ENCODE measurements at regions not wholly inside any gene's neighbourhood (a gene's known extent, or its start where the extent isn't known, plus 50 kb on each side); places are given as distances from the start of the nearest gene placed in this dataset.

DNA sequence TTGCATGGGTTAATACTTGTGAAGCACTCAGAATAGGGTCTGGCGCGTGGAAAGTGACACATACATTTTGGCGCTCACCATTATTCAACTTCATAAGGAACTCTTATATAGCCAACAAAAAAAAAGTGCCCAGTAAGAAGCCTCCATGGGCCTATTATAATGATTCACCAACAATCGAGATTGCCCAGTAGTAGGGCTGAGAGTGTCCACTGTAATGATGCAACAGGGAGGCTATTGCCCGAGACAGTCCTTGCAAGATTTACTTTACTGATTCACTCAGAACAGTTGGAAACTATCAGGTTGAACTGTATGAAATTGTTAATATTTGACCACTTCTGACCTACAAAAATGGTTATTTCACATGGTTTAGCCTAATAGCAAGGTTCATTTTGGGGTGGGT is 86.0 kb downstream of the PJA1 start:
- Mint-ChIP-seq H3K9me3 (no peaks in the 10 kb centered on the region), H3K36me3 (ENCODE audit: low read depth) (no peaks in the 10 kb centered on the region), H3K27ac (no peak overlapping the region), H3K27me3 (no peaks in the 10 kb centered on the region), H3K4me1 (no peaks in the 10 kb centered on the region), H3K4me3 (no peak overlapping the region)
- POLR2A ChIA-PET, result no interaction called here
- no peak for DNase-seq
- CTCF ChIA-PET, result no interaction called here

DNA sequence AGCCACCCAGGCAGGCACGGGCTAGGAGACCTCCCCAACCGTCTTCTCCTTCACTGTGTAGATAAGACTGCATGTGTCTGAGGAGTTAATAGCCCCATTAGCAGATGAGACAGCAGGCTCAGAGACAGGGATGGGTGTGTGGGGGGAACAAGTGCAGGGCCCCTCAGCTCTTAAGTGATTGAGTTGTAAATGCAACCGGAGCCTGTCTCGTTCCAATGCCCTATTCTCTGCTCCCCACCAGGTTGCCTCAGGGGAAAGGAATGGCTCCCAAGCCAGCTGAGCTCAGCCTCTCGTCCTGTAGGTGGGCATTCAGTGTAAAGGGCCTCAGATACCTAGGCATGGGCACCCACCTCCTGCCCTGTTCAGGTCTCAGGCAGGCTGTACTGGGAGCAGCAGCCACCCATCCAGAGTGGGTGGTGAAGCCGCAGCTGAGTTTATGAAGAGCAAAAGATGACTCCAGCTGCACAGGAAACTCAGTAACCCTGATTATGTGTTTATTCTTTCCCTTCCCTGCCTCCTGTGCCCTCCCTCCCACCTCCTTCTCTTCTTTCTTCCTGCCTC is 87.3 kb downstream of the PJA1 start:
- ChIA-PET POLR2A (no interaction called here), CTCF (interaction anchor here (1.0 to 1.5 kb wide), 2 partner anchors 10 to 17 kb away, joined by 3 to 4 read pairs; no protein-coding TSS in a partner anchor)
- Mint-ChIP-seq H3K27me3 (no peaks in the 10 kb centered on the region), H3K36me3 (ENCODE audit: low read depth) (no peaks in the 10 kb centered on the region), H3K27ac (peak overlapping the region; percentile 13), H3K4me3 (no peak overlapping the region), H3K4me1 (no peaks in the 10 kb centered on the region), H3K9me3 (no peaks in the 10 kb centered on the region)
- DNase-seq, result no peak

DNA sequence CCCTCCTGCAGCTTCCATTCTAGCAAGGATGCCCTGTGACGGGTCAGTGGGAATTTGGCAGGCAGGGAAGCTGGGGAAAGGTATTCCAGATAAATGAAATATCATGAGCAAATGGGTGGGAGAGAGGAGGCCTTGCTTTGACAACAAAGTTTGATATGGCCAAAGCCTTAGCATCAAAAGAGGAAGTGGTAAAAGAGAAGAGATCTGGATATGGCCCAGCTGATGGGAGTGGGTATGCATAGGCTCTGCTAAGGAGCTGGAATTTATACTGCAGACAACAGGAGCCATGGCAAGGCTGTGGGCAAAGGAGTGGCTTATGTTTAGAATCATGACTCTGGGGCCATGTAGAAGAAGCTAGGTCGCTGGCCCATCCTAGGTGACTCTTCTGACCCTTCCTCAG is 89.2 kb downstream of the PJA1 start:
- H3K27ac Mint-ChIP-seq, result no peak overlapping the region
- no peak overlapping the region for H3K4me3 Mint-ChIP-seq
- H3K4me1 Mint-ChIP-seq, result no peaks in the 10 kb centered on the region
- no peaks in the 10 kb centered on the region for H3K36me3 Mint-ChIP-seq (ENCODE audit: low read depth)
- H3K27me3 Mint-ChIP-seq, result no peaks in the 10 kb centered on the region
- CTCF ChIA-PET, result no interaction called here
- H3K9me3 Mint-ChIP-seq, result no peaks in the 10 kb centered on the region
- POLR2A ChIA-PET, result no interaction called here
- no peak for DNase-seq

DNA sequence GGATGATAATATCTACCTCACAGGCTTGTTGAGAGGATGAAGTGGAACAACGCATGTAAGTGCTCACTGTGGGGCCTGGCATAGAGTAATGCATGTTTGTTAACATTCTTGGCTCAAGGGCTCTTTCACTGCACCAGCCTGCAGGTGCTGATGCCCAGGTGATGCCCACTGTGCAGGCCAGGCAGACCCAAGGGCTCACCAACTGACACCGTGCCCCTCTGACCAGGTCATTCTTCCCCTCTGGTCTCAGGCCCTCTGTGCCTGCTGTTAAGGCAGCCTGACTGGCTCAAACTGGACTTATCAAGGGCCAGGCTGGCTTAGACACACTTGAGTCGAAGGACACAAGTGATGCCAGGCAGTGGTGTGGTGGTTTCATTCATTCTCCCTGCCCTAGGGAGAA is 90.5 kb downstream of the PJA1 start:
- POLR2A ChIA-PET, result no interaction called here
- CTCF ChIA-PET, result no interaction called here

DNA sequence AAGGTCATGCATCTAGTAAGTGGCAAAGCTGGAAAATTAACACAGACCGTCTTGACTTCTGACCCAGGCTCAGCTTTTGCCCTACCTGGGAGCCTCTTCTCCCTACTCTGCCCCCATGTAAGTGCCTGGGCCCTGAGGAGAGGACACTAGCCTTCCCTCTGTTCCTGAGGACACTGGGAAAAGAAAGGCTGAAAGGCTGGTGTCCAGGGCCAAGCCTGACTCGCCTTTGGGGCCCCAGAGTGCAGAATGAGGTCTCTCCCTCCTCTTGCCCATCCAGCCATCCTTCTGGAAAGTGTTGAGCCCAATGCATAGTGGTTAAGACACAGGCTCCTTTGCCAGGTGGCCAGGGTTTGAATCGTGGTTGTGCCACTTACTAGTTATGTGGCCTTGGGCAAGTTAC is 91.5 kb downstream of the PJA1 start:
- POLR2A ChIA-PET, result no interaction called here
- Mint-ChIP-seq H3K9me3 (no peaks in the 10 kb centered on the region), H3K27me3 (no peaks in the 10 kb centered on the region), H3K27ac (no peak overlapping the region), H3K36me3 (ENCODE audit: low read depth) (no peaks in the 10 kb centered on the region), H3K4me1 (no peaks in the 10 kb centered on the region), H3K4me3 (no peak overlapping the region)
- no peak for DNase-seq
- CTCF ChIA-PET, result no interaction called here

More for the DNA sequence above, 90.5 kb downstream of the PJA1 start:
- no peak overlapping the region for H3K4me3 Mint-ChIP-seq
- no peak overlapping the region for H3K27ac Mint-ChIP-seq
- no peaks in the 10 kb centered on the region for H3K9me3 Mint-ChIP-seq
- no peaks in the 10 kb centered on the region for H3K27me3 Mint-ChIP-seq
- DNase-seq, result no peak
- H3K4me1 Mint-ChIP-seq, result no peaks in the 10 kb centered on the region
- H3K36me3 Mint-ChIP-seq (ENCODE audit: low read depth), result no peaks in the 10 kb centered on the region

DNA sequence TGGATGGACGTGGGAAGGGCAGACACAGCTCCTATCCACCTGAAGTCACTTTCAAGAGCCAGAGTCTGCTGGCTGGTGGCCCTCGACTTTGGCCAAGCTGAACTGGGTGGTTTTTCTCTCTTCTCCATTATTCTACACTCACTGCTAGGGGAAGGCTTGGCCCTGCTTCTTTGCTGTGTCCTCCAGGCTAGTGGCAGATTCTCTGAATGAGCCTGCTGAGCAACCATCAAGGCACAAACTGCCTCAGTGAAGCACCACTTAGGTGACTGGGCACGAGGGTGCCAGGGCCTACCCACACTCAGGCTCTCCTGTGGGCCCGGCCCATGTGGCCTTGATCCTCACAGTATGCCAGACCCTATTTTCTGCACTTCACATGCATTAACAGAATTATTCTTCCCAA is 92.0 kb downstream of the PJA1 start:
- Mint-ChIP-seq H3K4me3 (no peak overlapping the region), H3K36me3 (ENCODE audit: low read depth) (no peaks in the 10 kb centered on the region), H3K27me3 (no peaks in the 10 kb centered on the region), H3K4me1 (no peaks in the 10 kb centered on the region), H3K9me3 (no peaks in the 10 kb centered on the region), H3K27ac (no peak overlapping the region)
- no peak for DNase-seq
- ChIA-PET CTCF (no interaction called here), POLR2A (no interaction called here)

DNA sequence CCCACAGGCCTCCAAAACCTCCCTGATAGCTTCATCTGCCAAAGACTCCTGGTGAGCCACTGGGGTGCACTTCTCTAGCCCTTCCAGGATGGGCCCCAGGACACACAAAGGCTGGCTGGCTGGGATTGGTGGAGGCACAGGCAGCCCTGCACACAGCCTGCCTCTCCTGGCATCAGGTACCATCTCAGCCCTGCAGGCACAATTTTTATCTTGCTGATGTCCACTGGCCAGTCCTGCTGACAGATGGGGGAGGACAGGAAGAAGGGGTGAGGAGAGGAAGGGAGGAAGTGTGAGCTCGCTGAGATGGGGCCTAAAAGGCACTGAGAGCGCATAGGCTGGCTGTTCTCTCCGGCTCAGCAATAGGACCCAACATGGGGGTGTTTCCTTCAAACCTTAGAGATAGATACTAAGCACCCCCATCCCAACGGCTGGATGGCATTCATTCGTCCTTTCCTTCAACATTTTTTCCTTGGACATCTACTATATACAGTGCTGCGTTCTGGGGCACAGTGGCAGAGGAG is 92.7 kb downstream of the PJA1 start:
- ChIA-PET POLR2A (no interaction called here), CTCF (no interaction called here)
- no peak for DNase-seq
- no peaks in the 10 kb centered on the region for H3K36me3 Mint-ChIP-seq (ENCODE audit: low read depth)
- H3K9me3 Mint-ChIP-seq, result no peaks in the 10 kb centered on the region
- H3K27me3 Mint-ChIP-seq, result no peaks in the 10 kb centered on the region
- H3K4me1 Mint-ChIP-seq, result no peaks in the 10 kb centered on the region
- H3K4me3 Mint-ChIP-seq, result no peak overlapping the region
- no peak overlapping the region for H3K27ac Mint-ChIP-seq

DNA sequence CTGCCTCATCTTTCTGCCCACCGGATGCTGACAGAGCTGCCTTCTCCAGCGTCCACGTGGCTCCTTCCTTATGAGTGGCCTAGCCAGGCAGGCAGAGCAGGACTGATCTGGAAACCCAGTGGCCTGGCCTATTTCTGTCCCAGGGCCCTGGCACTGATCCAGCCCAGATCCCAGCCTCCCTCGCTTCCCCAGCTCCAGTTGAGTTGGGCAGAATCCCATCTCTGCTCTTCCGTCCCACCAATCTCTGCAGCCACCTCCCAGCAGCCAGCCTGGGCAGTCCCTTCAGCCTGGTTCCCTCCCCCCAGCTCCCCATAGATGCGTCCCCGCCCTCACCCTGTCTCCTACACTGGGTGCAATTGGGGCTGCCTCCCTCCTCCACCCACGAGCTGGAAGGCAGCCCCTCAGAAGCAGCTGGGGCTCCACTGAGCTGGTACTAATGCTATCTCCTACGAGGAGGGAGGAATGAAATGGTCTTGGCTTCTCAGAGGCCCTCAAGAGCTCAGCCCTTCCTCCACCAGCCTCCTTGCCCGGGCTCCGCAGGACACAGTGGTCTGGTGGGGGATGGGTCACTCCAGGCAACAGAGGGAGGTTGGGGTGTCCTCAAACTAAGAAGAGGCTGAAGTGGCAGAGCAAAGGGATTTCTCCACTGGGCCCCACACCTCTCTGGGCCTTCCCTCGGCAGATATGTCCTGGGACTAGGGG is 94.2 kb downstream of the PJA1 start:
- CTCF ChIA-PET, result no interaction called here
- H3K27me3 Mint-ChIP-seq, result no peaks in the 10 kb centered on the region
- no peaks in the 10 kb centered on the region for H3K9me3 Mint-ChIP-seq
- H3K27ac Mint-ChIP-seq, result no peak overlapping the region
- no peaks in the 10 kb centered on the region for H3K36me3 Mint-ChIP-seq (ENCODE audit: low read depth)
- no peak for DNase-seq
- POLR2A ChIA-PET, result no interaction called here
- H3K4me3 Mint-ChIP-seq, result no peak overlapping the region
- H3K4me1 Mint-ChIP-seq, result no peaks in the 10 kb centered on the region

DNA sequence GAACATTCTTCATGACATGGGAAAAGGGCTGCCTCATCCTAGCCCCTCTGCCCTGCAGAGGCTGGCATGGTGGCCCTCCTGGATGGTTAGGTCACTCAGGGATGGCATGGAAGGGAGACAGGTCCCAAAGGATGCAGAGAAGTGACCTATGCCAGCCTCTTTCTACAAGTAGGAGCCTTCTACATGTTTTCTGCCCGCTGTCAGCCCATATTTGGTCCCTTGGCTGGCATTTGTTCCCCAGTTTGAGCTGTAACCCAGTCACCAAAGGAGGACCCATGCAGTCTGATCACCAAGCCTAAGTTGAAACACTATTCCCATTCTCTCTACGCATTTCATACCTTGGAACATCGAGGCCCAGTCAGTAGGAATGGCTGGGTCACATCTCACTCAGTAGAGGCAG is 95.4 kb downstream of the PJA1 start:
- H3K4me1 Mint-ChIP-seq, result no peaks in the 10 kb centered on the region
- POLR2A ChIA-PET, result no interaction called here
- no peaks in the 10 kb centered on the region for H3K9me3 Mint-ChIP-seq
- DNase-seq, result no peak
- CTCF ChIA-PET, result interaction anchor here (1.6 kb wide), 1 partner anchor 242 kb away, joined by 4 read pairs; no protein-coding TSS in a partner anchor
- no peak overlapping the region for H3K4me3 Mint-ChIP-seq
- no peaks in the 10 kb centered on the region for H3K27me3 Mint-ChIP-seq
- H3K27ac Mint-ChIP-seq, result no peak overlapping the region
- no peaks in the 10 kb centered on the region for H3K36me3 Mint-ChIP-seq (ENCODE audit: low read depth)

DNA sequence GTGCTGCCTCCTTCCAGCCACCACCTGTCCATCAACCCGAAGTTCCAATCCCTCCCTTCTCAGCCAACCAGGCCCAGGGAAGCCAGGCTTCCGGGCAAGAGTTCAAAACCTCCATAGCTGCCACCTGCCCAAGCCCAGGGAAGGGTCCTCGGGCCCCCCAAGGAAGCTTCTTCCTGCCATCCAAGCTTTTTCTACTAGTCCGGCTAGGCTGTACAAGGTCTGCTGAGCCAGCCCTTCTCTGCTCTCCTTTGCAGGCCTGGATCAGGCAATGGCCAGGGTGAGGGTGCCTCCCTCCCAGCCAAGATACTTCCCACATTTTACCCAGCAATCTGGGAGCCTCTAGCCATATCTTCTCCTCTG is 96.2 kb downstream of the PJA1 start:
- H3K36me3 Mint-ChIP-seq (ENCODE audit: low read depth), result no peaks in the 10 kb centered on the region
- no peak for DNase-seq
- no peak overlapping the region for H3K27ac Mint-ChIP-seq
- no peak overlapping the region for H3K4me3 Mint-ChIP-seq
- no peaks in the 10 kb centered on the region for H3K9me3 Mint-ChIP-seq
- POLR2A ChIA-PET, result no interaction called here
- H3K4me1 Mint-ChIP-seq, result no peaks in the 10 kb centered on the region
- CTCF ChIA-PET, result interaction anchor here (1.6 kb wide), 1 partner anchor 241 kb away, joined by 4 read pairs; no protein-coding TSS in a partner anchor
- no peaks in the 10 kb centered on the region for H3K27me3 Mint-ChIP-seq

DNA sequence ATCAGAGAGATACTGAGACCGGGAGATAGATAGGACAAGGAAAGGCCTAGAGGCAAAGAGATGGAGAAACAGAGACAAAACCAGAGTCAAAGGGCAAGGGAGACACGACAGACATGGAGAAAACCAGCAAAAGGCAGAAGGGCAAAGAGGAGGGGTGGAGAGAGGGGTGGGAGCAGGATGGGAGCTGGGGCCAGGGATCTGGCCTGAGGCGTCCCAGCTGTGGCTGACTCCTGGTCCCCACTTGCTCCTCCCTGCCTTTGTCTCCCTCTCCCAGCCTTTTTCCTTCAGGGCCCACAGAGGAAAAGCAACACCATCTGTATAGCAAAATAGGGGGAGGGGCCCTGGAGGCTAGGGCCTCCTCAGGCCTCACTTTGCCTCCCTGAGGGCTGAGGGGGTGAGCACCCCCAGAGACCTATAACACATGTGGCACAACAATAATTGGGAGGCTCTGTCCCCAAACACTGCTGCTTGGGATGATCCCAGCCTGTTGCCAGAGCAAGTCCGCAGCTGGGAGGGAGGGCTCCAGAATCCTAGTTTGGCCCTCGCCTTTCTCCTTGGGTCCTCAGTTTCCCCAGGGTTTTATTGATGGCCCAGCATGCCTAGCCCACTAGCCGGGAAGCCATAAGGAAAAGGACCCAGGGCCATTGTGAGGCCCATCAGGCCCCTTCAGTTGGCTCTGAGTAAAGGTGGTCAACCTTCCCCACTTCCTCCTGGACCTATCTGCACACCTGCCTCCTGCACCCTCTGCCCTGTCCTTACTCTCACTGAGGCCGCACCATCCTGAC is 96.8 kb downstream of the PJA1 start:
- H3K9me3 Mint-ChIP-seq, result no peaks in the 10 kb centered on the region
- H3K36me3 Mint-ChIP-seq (ENCODE audit: low read depth), result no peaks in the 10 kb centered on the region
- no peak overlapping the region for H3K4me3 Mint-ChIP-seq
- H3K4me1 Mint-ChIP-seq, result no peaks in the 10 kb centered on the region
- DNase-seq, result no peak
- H3K27me3 Mint-ChIP-seq, result no peaks in the 10 kb centered on the region
- POLR2A ChIA-PET, result no interaction called here
- H3K27ac Mint-ChIP-seq, result no peak overlapping the region
- CTCF ChIA-PET, result interaction anchor here (1.6 to 1.8 kb wide), 2 partner anchors 9 to 241 kb away, joined by 4 read pairs; no protein-coding TSS in a partner anchor

DNA sequence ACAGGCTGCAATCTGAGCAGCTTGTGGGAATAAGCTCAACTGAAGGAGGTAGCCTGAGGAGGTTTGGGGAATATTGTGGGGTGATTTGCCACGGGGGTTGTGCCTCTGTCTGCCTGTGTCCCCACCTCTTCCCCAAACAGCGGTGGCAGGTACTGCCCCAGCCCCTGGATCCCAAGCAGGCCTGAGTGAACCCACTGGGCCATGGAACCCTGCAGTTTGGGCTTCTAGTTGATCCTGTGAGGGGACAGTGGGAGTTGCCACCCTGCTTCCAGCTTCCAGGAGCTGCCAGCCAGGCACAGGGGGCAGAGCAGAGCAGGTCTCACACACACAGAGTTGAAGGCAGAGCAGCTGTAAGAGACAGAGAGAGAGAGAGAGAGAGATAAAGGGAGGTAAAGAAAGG is 97.4 kb downstream of the PJA1 start:
- no peak for DNase-seq
- Mint-ChIP-seq H3K27ac (no peak overlapping the region), H3K4me3 (no peak overlapping the region), H3K36me3 (ENCODE audit: low read depth) (no peaks in the 10 kb centered on the region), H3K27me3 (no peaks in the 10 kb centered on the region), H3K4me1 (no peaks in the 10 kb centered on the region), H3K9me3 (no peaks in the 10 kb centered on the region)
- ChIA-PET POLR2A (no interaction called here), CTCF (interaction anchor here (1.8 kb wide), 1 partner anchor 10 kb away, joined by 4 read pairs; no protein-coding TSS in a partner anchor)

DNA sequence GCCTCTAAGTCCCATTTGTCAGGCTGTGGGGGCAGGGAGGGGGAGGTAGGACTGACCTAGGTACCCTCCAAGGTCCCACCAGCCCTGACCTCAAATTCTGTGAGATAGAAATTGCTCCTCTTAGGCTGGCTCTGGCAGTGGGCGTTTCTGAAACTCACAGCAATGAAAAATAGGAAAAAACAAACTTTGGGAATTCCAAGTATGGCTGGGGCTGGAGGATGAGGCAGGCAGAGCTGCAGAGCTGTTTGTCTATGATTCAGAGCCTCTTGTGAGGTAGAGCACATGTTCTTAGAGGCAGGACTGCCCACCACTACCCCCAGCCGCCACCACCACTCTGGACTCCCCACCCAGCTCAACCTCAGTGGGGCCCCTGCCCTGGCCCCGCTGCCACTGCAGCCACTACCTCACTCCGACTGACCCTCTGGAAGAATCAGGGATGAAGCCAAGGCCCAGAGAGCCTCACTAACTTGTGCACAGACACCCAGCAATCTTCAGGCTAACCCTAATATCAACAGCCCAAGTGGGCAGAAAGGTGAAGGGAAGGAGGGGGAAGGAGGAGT is 98.2 kb downstream of the PJA1 start:
- Mint-ChIP-seq H3K9me3 (no peaks in the 10 kb centered on the region), H3K27me3 (no peaks in the 10 kb centered on the region), H3K36me3 (ENCODE audit: low read depth) (no peaks in the 10 kb centered on the region), H3K4me1 (no peaks in the 10 kb centered on the region), H3K4me3 (no peak overlapping the region), H3K27ac (no peak overlapping the region)
- DNase-seq, result no peak
- CTCF ChIA-PET, result interaction anchor here (1.8 kb wide), 1 partner anchor 10 kb away, joined by 4 read pairs; no protein-coding TSS in a partner anchor
- POLR2A ChIA-PET, result no interaction called here
